Stimulated activated CD8-positive, alpha-beta memory T cell treated with anti-CD3 and anti-CD28 coated beads, Interleukin-4, amount 100 ng/mL, for 1 hour (primary cell): ENCODE measurements at regions not wholly inside any gene's neighbourhood (a gene's known extent, or its start where the extent isn't known, plus 50 kb on each side); places are given as distances from the start of the nearest gene placed in this dataset.
"Not testable (repeated sequence)": the region's sequence is repeated elsewhere in the genome, so short reads cannot be mapped to it uniquely, and the experiment has no call there.

Experiments used
- DNase-seq, 2 donors: peaks; one replicate each; pipeline ENCODE4 v3.0.0-alpha.2; 2020; ENCODE audit warnings: low read depth in 2 of 2, low spot score in 1 of 2

- no peak for DNase-seq
Observed at GRCh38 chr6:20340068-20340848, 61.4 kb upstream of the E2F3 start.

GRCh38 chr6:20341096-20341495 is 60.6 kb upstream of the E2F3 start:
- no peak for DNase-seq

GRCh38 chr6:20341564-20341963 is 60.1 kb upstream of the E2F3 start:
- DNase-seq, result no peak

GRCh38 chr6:20346948-20347347 is 54.7 kb upstream of the E2F3 start:
- DNase-seq, result not testable (repeated sequence)

GRCh38 chr6:20348041-20348440 is 53.6 kb upstream of the E2F3 start:
- no peak for DNase-seq

GRCh38 chr6:20349225-20349624 is 52.5 kb upstream of the E2F3 start:
- no peak for DNase-seq

- no peak for DNase-seq
Observed at GRCh38 chr6:20350215-20350614, 51.5 kb upstream of the E2F3 start.

GRCh38 chr6:20351534-20351933 is 50.1 kb upstream of the E2F3 start:
- no peak for DNase-seq
